RPMI7951 (cell line): ENCODE measurements at regions not wholly inside any gene's neighbourhood (a gene's known extent, or its start where the extent isn't known, plus 50 kb on each side); places are given as distances from the start of the nearest gene placed in this dataset.

Source experiments
- DNase-seq: peaks from one replicate; pipeline ENCODE4 v3.0.0-alpha.2; 2012; ENCODE audit warnings: low read depth

- DNase-seq = no peak
These were observed 193.7 kb upstream of the KHDRBS2 start for GRCh38 chr6:62479697-62480220.

DNA sequence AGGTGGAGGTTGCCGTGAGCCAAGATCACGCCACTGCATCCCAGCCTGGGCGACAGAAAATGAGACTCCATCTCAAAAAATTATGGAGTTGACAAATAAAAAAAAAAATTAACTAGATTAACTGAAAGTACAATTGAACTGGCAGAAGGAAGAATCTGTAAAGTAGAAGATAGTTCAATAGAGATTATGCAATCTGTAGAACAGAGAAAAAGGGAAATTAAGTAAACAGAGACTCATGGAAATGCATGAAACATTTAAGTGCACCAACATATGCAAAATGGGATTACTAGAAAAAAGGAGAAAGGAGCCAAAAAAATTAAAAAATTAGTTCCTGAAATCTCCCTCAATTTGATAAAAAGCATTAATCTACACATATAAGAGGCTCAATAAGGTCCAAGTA, 188.8 kb upstream of the KHDRBS2 start:
- no peak for DNase-seq

DNA sequence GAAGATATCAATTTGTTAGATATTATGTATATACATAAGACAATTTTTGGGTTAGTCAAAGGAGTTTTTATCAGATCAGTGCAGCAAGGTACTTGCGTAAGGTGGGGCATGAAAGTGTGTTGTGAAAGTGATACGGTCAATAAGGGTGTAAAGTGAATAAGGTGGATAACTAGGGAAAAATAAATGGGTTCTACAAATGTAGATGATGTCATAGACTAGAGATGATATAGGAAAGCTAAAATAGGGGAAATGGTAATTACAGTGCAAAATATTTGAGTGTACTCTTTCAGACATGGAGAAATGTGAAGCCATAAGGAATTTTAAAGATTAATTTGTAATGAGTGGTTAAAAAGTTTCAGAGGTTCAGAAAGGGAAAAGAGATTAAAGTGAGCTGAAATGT, 180.6 kb upstream of the KHDRBS2 start:
- DNase-seq = no peak

DNA sequence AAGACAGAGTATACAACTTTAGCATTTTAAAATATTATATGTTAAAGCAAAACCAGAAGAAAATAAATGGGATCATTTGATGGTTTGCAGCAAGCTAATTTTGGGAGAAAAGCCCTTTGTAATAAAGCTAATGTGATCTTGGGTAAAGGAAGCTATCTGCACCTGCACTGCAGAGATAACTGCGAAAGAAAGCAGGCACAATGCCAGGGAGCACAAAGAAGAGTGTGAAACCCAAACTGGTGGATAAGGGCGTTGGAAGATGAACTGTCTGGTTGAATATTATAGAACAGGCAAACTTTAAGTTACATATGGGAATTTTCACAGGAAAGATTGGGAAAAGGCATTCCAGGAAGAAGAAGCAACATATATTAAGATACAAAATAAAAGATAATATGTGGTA, 179.2 kb upstream of the KHDRBS2 start:
- no peak for DNase-seq

- no peak for DNase-seq
These were observed 166.6 kb upstream of the KHDRBS2 start for GRCh38 chr6:62452586-62452985.

- DNase-seq = no peak
These were observed 160.8 kb upstream of the KHDRBS2 start for GRCh38 chr6:62446647-62447316.

GRCh38 chr6:62445521-62445920, 159.5 kb upstream of the KHDRBS2 start:
- DNase-seq = no peak

- no peak for DNase-seq
These were observed 155.2 kb upstream of the KHDRBS2 start for GRCh38 chr6:62441182-62441581.

- DNase-seq = no peak
These were observed 143.8 kb upstream of the KHDRBS2 start for GRCh38 chr6:62429781-62430180.

- no peak for DNase-seq
These were observed 114.7 kb upstream of the KHDRBS2 start for GRCh38 chr6:62400521-62401259.

- no peak for DNase-seq
These were observed 107.6 kb upstream of the KHDRBS2 start for GRCh38 chr6:62393608-62394007.

DNA sequence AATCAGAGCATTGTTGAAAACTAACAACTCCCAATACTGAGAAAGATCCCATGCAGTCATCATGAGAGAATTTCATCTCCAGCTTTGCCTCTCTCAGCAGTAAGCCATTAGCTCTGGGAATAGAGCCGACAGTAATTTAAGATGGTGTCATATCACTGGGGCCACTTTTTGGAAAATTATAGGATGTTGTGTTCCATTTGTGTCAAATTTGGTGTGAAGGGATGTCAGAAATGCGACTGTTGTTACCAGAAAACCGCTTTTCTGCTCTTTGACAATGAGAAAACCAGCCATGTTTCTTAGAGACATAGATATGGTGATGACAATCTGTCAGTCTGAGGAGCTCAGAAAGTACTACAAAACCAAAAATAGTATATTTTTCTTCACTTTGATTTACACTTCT, 106.3 kb upstream of the KHDRBS2 start:
- no peak for DNase-seq

DNA sequence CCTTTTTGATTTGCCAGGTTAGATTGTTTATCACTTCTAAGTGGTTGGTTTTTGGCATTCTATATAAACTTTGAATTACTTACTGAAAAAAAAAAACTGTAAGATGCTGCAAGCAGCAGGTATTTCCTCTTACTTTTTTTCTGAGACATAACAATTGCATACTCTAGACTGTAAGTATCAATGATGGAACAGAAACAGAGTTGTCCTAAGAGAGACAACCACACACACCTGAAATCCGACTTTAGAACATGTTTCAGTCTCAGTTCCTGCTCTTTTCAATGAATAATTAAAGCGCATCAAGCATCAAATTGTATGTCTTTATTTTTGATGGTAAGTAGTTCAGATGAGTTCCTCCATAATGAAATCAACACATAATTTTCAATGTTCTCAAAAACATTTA, 105.3 kb upstream of the KHDRBS2 start:
- DNase-seq = no peak

DNA sequence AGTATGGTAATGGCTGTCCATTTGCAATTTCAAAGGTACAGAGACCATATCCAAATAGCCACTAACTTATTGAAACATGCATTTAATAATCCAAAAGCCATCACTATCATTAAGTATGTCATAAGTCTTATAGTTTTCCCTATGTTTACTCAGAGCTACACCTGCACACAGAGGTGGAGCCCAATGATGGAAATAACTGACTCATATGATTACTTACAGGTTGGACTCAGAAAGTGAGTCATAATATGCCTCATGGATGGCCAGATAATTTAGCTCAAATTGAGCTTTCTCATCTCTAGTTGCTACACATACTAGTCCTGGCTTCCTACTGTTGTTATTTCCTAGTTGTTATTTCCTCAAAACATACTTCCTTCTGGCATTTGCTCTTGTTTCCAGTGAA, 104.4 kb upstream of the KHDRBS2 start:
- no peak for DNase-seq

GRCh38 chr6:62371453-62372210, 85.6 kb upstream of the KHDRBS2 start:
- DNase-seq = no peak

GRCh38 chr6:62367601-62368000, 81.6 kb upstream of the KHDRBS2 start:
- DNase-seq = no peak

- DNase-seq = no peak
These were observed 76.1 kb upstream of the KHDRBS2 start for GRCh38 chr6:62362097-62362496.

DNA sequence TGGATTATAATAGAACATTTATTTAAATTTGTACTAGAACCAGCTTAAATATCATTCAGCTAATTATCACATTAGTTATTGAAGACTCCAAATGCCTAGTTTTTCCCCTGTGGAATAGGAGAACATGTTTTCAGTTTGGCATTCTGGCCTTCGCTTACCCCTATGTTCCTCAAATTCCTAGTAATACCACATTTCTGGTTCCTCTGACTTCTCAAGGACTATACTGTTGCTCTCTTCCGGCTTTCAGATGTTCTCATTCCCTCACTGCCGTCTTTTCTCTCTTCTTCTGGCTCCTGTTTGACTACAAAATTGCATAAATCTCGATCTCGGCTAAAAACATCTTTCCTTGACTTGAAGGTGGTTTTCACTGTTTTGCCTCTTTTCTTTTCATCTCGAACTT, 71.8 kb upstream of the KHDRBS2 start:
- no peak for DNase-seq

DNA sequence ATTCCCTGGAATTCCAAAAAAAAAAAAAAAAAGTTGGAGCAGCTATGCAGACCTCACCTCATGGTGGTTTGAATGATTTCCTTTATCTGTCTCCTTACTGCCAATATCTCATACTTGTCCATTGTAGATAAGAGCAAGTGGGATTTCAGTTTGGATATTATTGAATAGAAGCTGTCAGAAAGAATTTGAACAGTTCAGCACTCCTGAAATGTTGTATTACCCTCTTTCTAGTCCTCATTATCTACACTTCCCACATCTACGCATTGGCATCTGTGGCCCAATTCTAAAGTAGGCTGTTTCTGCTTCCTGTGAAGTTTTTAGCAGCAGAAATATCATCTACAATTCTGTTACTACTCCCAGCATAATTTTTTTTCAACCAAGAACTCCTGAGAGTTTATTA, 68.2 kb upstream of the KHDRBS2 start:
- no peak for DNase-seq

GRCh38 chr6:62345962-62346689, 60.1 kb upstream of the KHDRBS2 start:
- no peak for DNase-seq

- no peak for DNase-seq
These were observed 59.4 kb upstream of the KHDRBS2 start for GRCh38 chr6:62345446-62345845.

DNA sequence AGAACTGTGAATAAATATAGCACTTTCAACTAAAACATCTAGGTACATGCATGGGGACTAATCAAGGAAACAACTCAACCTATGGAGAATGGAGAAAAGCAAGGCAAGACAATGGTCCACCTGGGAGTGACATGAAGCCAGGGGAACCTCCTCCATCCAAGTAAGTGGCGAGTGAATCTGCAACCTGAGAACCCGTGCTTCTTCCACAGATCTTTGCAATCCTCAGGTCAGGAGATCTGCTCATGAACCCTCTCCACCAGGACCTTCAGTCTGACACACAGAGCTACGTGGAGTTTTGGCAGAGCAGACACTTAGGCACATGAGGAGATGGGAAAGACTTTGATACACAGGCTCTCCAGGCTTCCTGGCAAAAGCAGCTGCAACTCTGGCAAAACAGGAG, 58.8 kb upstream of the KHDRBS2 start:
- no peak for DNase-seq
